ENCODE measurements at regions not wholly inside any gene's neighbourhood (a gene's known extent, or its start where the extent isn't known, plus 50 kb on each side); places are given as distances from the start of the nearest gene placed in this dataset.

DNA sequence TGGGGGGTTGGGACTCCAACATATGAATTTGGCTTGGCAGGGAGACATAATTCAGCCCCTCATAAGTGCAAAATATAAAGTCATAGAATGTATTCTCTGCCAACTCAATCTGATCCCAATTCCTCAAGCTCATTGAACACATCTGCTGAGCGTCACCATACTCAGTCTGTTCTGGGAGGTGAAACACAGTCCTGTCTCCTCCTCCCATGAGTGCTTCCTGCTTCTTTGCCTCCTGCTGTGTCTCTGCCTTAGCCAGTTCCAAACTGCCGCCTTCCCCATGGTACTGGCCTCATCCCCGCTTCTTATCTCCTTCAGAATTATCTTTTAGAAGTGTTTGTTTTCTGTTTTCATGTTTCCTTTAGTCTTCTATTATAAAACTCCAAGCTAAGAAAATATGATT lies 365.5 kb downstream of the TNS3 start:
- no peak for TF ChIP-seq FOXP2 (optimal IDR thresholded peaks at IDR 0.05; ENCODE audit: borderline replicate concordance, extremely low read depth, extremely low read length, insufficient read depth)

DNA sequence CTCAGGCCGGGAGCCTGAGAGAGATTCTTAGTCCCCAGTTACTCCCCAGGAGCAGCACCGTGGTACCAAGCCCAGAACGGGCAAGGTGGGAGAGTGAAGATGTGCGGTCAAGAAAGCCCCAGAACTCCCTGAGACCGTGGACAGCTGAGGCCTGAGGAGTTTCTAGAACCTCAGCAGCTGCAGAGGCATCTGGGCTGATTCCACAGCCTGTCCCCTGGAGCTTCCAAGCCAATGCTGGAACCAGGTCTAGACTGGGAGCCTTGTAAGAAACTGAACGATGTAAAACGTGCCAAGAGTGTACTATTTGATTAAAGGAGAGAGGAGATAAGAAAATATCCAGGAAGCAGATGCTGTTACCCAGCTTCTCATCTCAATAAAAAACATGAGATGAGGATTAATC lies 366.3 kb downstream of the TNS3 start:
- TF ChIP-seq SIN3A (IDR thresholded peaks at IDR 0.05; ENCODE audit: borderline replicate concordance, insufficient read depth, low read length) = no peak

DNA sequence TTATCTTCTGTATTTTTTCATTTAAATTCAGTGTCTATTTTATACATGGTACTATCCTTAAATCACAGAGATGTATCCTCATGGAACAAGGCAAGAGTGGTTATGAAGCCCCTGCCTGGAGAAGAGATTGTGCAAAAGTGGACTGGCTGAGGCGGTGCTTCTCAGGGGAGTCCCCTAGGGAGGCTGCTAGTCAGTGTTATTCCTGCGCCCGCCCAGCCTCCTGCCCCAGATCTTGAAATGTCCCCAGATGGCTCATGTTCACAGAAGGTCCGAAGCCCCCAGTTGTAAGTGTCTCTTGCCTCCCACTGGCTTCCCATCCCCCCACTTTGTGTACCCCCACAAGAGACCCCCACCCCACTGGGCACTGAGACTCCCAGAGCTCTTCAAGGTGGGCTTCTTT lies 366.9 kb downstream of the TNS3 start:
- TF ChIP-seq REST (IDR thresholded peaks at IDR 0.05; ENCODE audit: insufficient read depth in 1 of 2, low read depth in 2 of 2, low read length in 2 of 2) (no peak), SIN3A (IDR thresholded peaks at IDR 0.05; ENCODE audit: borderline replicate concordance, insufficient read depth, low read length) (no peak), FOXP2 (optimal IDR thresholded peaks at IDR 0.05; ENCODE audit: borderline replicate concordance, extremely low read depth, extremely low read length, insufficient read depth) (no peak), TAF1 (IDR thresholded peaks at IDR 0.05; ENCODE audit: borderline replicate concordance, insufficient read depth, low read length) (no peak), POLR2AphosphoS5 (IDR thresholded peaks at IDR 0.05; ENCODE audit: low read depth, low read length) (no peak)

GRCh38 chr7:47213276-47213675 lies 368.6 kb downstream of the TNS3 start:
- TF ChIP-seq POLR2AphosphoS5 (IDR thresholded peaks at IDR 0.05; ENCODE audit: low read depth, low read length) (no peak), TAF1 (IDR thresholded peaks at IDR 0.05; ENCODE audit: borderline replicate concordance, insufficient read depth, low read length) (no peak)

GRCh38 chr7:47211519-47211973 lies 370.4 kb downstream of the TNS3 start:
- TF ChIP-seq REST (IDR thresholded peaks at IDR 0.05; ENCODE audit: insufficient read depth in 1 of 2, low read depth in 2 of 2, low read length in 2 of 2) = no peak
- no peak for TF ChIP-seq TAF1 (IDR thresholded peaks at IDR 0.05; ENCODE audit: borderline replicate concordance, insufficient read depth, low read length)
- no peak for TF ChIP-seq SIN3A (IDR thresholded peaks at IDR 0.05; ENCODE audit: borderline replicate concordance, insufficient read depth, low read length)
- no peak for TF ChIP-seq FOXP2 (optimal IDR thresholded peaks at IDR 0.05; ENCODE audit: borderline replicate concordance, extremely low read depth, extremely low read length, insufficient read depth)
- TF ChIP-seq POLR2AphosphoS5 (IDR thresholded peaks at IDR 0.05; ENCODE audit: low read depth, low read length) = no peak

DNA sequence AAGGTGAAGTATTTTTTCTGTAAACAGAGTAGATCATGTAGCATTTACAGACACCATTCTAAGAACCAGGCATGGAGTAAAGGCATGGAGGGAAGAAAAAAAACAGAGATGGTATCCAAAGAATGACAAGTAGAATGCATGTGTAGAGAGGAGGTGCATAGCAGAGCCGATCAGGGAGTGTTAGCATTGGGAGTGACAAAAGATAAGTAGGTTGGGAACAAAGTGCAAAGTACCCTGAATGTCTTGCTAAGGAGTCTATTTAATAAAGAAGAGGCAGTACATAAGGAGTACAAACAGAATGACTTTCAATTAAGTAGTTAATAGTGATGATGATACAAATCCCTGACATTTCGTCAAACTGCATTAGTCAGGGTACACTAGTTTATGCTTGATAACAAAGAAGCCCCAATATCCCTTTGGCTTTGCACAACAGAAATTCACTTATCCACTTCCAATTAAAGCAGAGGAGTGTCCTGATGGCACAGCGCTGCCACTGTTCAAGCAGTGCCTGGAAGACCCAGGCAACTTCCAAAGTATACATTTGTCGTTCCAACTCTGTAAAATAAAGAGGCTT lies 371.5 kb downstream of the TNS3 start:
- TF ChIP-seq TAF1 (IDR thresholded peaks at IDR 0.05; ENCODE audit: borderline replicate concordance, insufficient read depth, low read length) = no peak
- TF ChIP-seq FOXP2 (optimal IDR thresholded peaks at IDR 0.05; ENCODE audit: borderline replicate concordance, extremely low read depth, extremely low read length, insufficient read depth) = no peak
- TF ChIP-seq POLR2AphosphoS5 (IDR thresholded peaks at IDR 0.05; ENCODE audit: low read depth, low read length) = no peak
- no peak for TF ChIP-seq SIN3A (IDR thresholded peaks at IDR 0.05; ENCODE audit: borderline replicate concordance, insufficient read depth, low read length)
- TF ChIP-seq REST (IDR thresholded peaks at IDR 0.05; ENCODE audit: insufficient read depth in 1 of 2, low read depth in 2 of 2, low read length in 2 of 2) = no peak

DNA sequence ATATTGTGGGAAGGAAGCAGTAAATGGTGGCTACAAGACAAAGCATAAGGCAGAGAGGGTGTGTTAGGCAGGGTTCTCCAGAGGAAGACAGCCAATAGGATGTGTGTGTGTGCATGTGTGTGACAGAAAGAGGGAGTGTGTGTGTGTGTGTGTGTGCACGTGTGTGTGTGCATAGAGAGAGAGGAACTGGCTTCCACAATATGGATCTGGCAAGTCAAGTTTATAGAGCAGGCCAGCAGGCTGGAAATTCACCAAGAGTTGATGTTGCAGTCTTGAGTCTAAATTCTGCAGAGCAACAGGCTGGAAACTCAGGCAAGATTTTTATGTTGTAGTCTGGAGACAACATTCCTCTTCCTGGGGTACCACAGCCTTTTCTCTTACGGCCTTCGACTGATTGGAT lies 374.0 kb downstream of the TNS3 start:
- TF ChIP-seq FOXP2 (optimal IDR thresholded peaks at IDR 0.05; ENCODE audit: borderline replicate concordance, extremely low read depth, extremely low read length, insufficient read depth) (no peak), REST (IDR thresholded peaks at IDR 0.05; ENCODE audit: insufficient read depth in 1 of 2, low read depth in 2 of 2, low read length in 2 of 2) (no peak), POLR2AphosphoS5 (IDR thresholded peaks at IDR 0.05; ENCODE audit: low read depth, low read length) (no peak), TAF1 (IDR thresholded peaks at IDR 0.05; ENCODE audit: borderline replicate concordance, insufficient read depth, low read length) (no peak), SIN3A (IDR thresholded peaks at IDR 0.05; ENCODE audit: borderline replicate concordance, insufficient read depth, low read length) (no peak)
